Gastroesophageal sphincter (tissue), 4 donors: ENCODE measurements at regions not wholly inside any gene's neighbourhood (a gene's known extent, or its start where the extent isn't known, plus 50 kb on each side); places are given as distances from the start of the nearest gene placed in this dataset.

Experiments used
- ATAC-seq: fragments of 150-250 bp; one replicate; pipeline ENCODE4 v1.9.1; 2016; ENCODE audit warnings: mild to moderate bottlenecking, moderate library complexity
- H3K27ac ChIP-seq, 4 donors: fragments of 200-600 bp; sonication (generic) in 3 of 4; 1 replicate in 3 of 4; 2 replicates in 1 of 4; pipeline ENCODE4 v1.5.1; 2016 to 2019
- H3K27me3 ChIP-seq: fragments of 200-600 bp; sonication (generic); one replicate; pipeline ENCODE4 v1.5.1; 2019
- H3K36me3 ChIP-seq, 2 donors: fragments of 200-600 bp; sonication (generic); one replicate each; pipeline ENCODE4 v1.5.1; 2019; ENCODE audit warnings: control low read depth in 1 of 2
- H3K4me1 ChIP-seq, 3 donors: fragments of 200-600 bp; sonication (generic); 1 replicate in 2 of 3; 2 replicates in 1 of 3; pipeline ENCODE4 v1.5.1; 2016 to 2019; ENCODE audit warnings: control low read depth in 2 of 3
- H3K4me3 ChIP-seq, 2 donors: fragments of 200-600 bp; sonication (generic); one replicate each; pipeline ENCODE4 v1.5.1; 2019; ENCODE audit warnings: mild to moderate bottlenecking in 1 of 2, moderate library complexity in 1 of 2
- H3K9me3 ChIP-seq, 3 donors: fragments of 200-600 bp; sonication (generic); one replicate each; pipeline ENCODE4 v1.5.1; 2017 to 2019; ENCODE audit warnings: control low read depth in 2 of 3
- CTCF ChIP-seq, 4 experiments: fragments of 200-600 bp in 2 of 4; fragments of 450-650 bp in 2 of 4; sonication (generic) in 1 of 4; IDR thresholded peaks; one replicate each; pipeline ENCODE4 v1.5.1; 2017 to 2019; ENCODE audit warnings: antibody characterized with exemption in 4 of 4, mild to moderate bottlenecking in 2 of 4, moderate library complexity in 2 of 4
- EP300 ChIP-seq: sonication (generic); formaldehyde crosslinking; IDR thresholded peaks from one replicate; pipeline ENCODE4 v1.6.1; 2017; ENCODE audit warnings: antibody characterized with exemption, mild to moderate bottlenecking
- POLR2A ChIP-seq, 2 donors: fragments of 450-650 bp; IDR thresholded peaks; one replicate each; pipeline ENCODE4 v1.6.1; 2017; ENCODE audit warnings: antibody characterized with exemption in 2 of 2, mild to moderate bottlenecking in 2 of 2, moderate library complexity in 1 of 2
- POLR2AphosphoS5 ChIP-seq: sonication (generic); formaldehyde crosslinking; IDR thresholded peaks from one replicate; pipeline ENCODE4 v1.6.1; 2017; ENCODE audit warnings: antibody characterized with exemption
- WGBS, 2 donors: methylation state at CpG; one replicate each; pipeline ENCODE4 v1.1.5; 2018; ENCODE audit warnings: low coverage in 1 of 2; 5-methylcytosine and 5-hydroxymethylcytosine counted together

- H3K4me1 ChIP-seq, result no peaks in the 10 kb centered on the region
- H3K27me3 ChIP-seq, result no peaks in the 10 kb centered on the region
- H3K36me3 ChIP-seq, result no peaks in the 10 kb centered on the region
- 64 to 66% methylated on average over 5 of the region's 5 CpGs for WGBS, 2 donors
- TF ChIP-seq POLR2AphosphoS5 (no peak), EP300 (no peak), POLR2A (IDR thresholded peaks at IDR 0.05) (no peak), CTCF (IDR thresholded peaks at IDR 0.05) (no peak)
- no peak for ATAC-seq
- H3K4me3 ChIP-seq, result no peak overlapping the region
- H3K9me3 ChIP-seq, result no peaks in the 10 kb centered on the region
- H3K27ac ChIP-seq, result no peak overlapping the region
Observed at GRCh38 chr2:180761224-180761623, 219.2 kb upstream of the UBE2E3 start.

- H3K27ac ChIP-seq, result no peak overlapping the region
- no peak overlapping the region for H3K4me3 ChIP-seq
- H3K27me3 ChIP-seq, result no peaks in the 10 kb centered on the region
- no peaks in the 10 kb centered on the region for H3K4me1 ChIP-seq
- TF ChIP-seq POLR2AphosphoS5 (no peak), CTCF (IDR thresholded peaks at IDR 0.05) (no peak), POLR2A (IDR thresholded peaks at IDR 0.05) (no peak), EP300 (no peak)
- no peak for ATAC-seq
- no peaks in the 10 kb centered on the region for H3K9me3 ChIP-seq
- H3K36me3 ChIP-seq, result no peaks in the 10 kb centered on the region
- 88 to 100% methylated on average over 1 of the region's 1 CpG for WGBS, 2 donors
Observed at GRCh38 chr2:180759631-180760030, 220.8 kb upstream of the UBE2E3 start.

GRCh38 chr2:180753809-180754761 is 226.3 kb upstream of the UBE2E3 start:
- Histone ChIP-seq H3K9me3 (no peaks in the 10 kb centered on the region), H3K27me3 (no peaks in the 10 kb centered on the region), H3K4me3 (no peak overlapping the region), H3K4me1 (no peaks in the 10 kb centered on the region), H3K36me3 (no peaks in the 10 kb centered on the region), H3K27ac (no peak overlapping the region)
- TF ChIP-seq EP300, result no peak
- TF ChIP-seq POLR2AphosphoS5, result no peak
- no peak for TF ChIP-seq CTCF (IDR thresholded peaks at IDR 0.05)
- no peak for TF ChIP-seq POLR2A (IDR thresholded peaks at IDR 0.05)
- no peak for ATAC-seq
- 89 to 97% methylated on average over 5 of the region's 5 CpGs for WGBS, 2 donors

GRCh38 chr2:180751306-180751920 is 229.0 kb upstream of the UBE2E3 start:
- H3K4me1 ChIP-seq, result no peaks in the 10 kb centered on the region
- no peak for ATAC-seq
- WGBS, 2 donors, result 75 to 84% methylated on average over 4 of the region's 4 CpGs

More at GRCh38 chr2:180751306-180751920, 229.0 kb upstream of the UBE2E3 start:
- Histone ChIP-seq H3K9me3 (no peaks in the 10 kb centered on the region), H3K27ac (no peak overlapping the region), H3K27me3 (no peaks in the 10 kb centered on the region), H3K4me3 (no peak overlapping the region), H3K36me3 (no peaks in the 10 kb centered on the region)
- TF ChIP-seq POLR2AphosphoS5 (no peak), EP300 (no peak), POLR2A (IDR thresholded peaks at IDR 0.05) (no peak), CTCF (IDR thresholded peaks at IDR 0.05) (no peak)
